Colon (tissue), 2 donors: ENCODE measurements at regions not wholly inside any gene's neighbourhood (a gene's known extent, or its start where the extent isn't known, plus 50 kb on each side); places are given as distances from the start of the nearest gene placed in this dataset.

Source experiments
- FAIRE-seq: peaks from 2 replicates; lab custom pipeline; 2012; peaks lifted over from hg19 to GRCh38; lab: Jason Lieb, UNC
- donor health status: control.
- donor health status: control.

- FAIRE-seq: no peak
Measured at GRCh38 chrX:88424071-88424470, 323.0 kb upstream of the CPXCR1 start.

- no peak for FAIRE-seq
Measured at GRCh38 chrX:88424541-88424940, 322.5 kb upstream of the CPXCR1 start.

GRCh38 chrX:88425739-88426138 is 321.3 kb upstream of the CPXCR1 start:
- no peak for FAIRE-seq

- no peak for FAIRE-seq
Measured at GRCh38 chrX:88437563-88437962, 309.5 kb upstream of the CPXCR1 start.

- FAIRE-seq: no peak
Measured at GRCh38 chrX:88438209-88438608, 308.8 kb upstream of the CPXCR1 start.

GRCh38 chrX:88439935-88440334 is 307.1 kb upstream of the CPXCR1 start:
- no peak for FAIRE-seq
